Astrocyte of the cerebellum (primary cell): ENCODE measurements at regions not wholly inside any gene's neighbourhood (a gene's known extent, or its start where the extent isn't known, plus 50 kb on each side); places are given as distances from the start of the nearest gene placed in this dataset.
A peak's percentile ranks its signal among the peaks of the same experiment; 100 is the strongest.

Experiments
- DNase-seq: peaks from one replicate; pipeline ENCODE4 v3.0.0-alpha.2; 2011; ENCODE audit warnings: low read depth
- H3K4me3 ChIP-seq: 2 replicates; pipeline ENCODE4 v1.5.1; 2011; ENCODE audit warnings: mild to moderate bottlenecking, low read depth, low read length, moderate library complexity
- in situ Hi-C: cut with HindIII; loops from 2 replicates; pipeline ENCODE4 v1.10.0; 2017; ENCODE audit warnings: low sequenced_read_pairs
- TF ChIP-seq, protein P1 (sequence below): IDR thresholded peaks from 2 replicates; pipeline ENCODE4 v1.5.1; 2012; ENCODE audit warnings: low read length, low read depth, moderate library complexity, mild to moderate bottlenecking; ENCODE audit errors: missing control alignments

DNA sequence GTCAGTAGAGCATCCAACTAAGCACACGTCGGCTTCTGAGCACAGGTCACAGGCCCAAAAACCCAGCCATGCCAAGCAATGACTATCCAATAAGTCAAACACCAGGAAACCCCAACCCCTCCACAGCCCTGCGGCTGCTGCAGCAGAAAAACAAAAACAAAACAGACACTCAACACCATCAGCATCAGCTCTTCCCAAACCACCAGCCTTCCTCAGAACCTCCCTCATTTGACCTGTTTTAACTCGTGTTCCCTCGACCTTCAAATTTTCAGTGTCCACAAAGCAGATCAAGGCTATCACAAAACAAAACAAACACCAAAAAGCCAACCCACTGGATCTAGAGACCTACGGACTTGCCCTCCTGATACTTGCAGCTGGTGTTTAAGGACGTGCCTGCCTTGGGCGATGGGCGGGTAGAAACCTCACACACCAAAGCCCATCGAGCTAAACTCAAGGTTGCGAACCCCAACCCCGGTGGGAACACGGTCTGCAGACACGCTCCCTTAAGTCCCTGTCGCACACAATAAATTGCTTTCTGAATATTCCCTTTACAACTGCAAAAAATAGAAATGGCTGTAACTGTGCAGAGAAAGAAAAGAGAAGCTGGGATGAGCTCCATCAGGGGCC, 247.1 kb upstream of the ANKRD55 start:
- DNase-seq, result no peak
- TF ChIP-seq, protein P1, sequence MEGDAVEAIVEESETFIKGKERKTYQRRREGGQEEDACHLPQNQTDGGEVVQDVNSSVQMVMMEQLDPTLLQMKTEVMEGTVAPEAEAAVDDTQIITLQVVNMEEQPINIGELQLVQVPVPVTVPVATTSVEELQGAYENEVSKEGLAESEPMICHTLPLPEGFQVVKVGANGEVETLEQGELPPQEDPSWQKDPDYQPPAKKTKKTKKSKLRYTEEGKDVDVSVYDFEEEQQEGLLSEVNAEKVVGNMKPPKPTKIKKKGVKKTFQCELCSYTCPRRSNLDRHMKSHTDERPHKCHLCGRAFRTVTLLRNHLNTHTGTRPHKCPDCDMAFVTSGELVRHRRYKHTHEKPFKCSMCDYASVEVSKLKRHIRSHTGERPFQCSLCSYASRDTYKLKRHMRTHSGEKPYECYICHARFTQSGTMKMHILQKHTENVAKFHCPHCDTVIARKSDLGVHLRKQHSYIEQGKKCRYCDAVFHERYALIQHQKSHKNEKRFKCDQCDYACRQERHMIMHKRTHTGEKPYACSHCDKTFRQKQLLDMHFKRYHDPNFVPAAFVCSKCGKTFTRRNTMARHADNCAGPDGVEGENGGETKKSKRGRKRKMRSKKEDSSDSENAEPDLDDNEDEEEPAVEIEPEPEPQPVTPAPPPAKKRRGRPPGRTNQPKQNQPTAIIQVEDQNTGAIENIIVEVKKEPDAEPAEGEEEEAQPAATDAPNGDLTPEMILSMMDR, result no peak
- in situ Hi-C loops, result no loop called here
- H3K4me3 ChIP-seq, result peak overlapping the region; percentile 56

DNA sequence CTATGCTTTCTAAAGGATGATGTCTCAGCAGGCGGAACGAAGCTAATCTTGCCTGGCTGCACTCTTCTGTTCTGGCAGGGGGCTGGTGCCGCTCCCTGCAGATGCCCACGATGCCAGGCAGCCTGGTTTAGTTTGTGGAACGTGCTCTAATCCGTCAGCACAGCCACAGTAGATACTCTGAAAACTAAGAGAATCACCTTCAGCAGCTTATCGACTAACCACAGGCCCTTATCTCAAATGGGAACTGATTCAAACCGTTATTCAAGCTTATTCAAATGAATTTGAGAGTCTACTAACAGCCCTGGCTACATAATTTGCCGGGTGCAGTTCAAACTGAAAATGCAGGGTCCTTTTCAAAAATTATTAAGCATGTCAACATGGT, 246.6 kb upstream of the ANKRD55 start:
- TF ChIP-seq, protein P1, result no peak
- DNase-seq, result no peak
- in situ Hi-C loops, result no loop called here
- H3K4me3 ChIP-seq, result no peak overlapping the region

DNA sequence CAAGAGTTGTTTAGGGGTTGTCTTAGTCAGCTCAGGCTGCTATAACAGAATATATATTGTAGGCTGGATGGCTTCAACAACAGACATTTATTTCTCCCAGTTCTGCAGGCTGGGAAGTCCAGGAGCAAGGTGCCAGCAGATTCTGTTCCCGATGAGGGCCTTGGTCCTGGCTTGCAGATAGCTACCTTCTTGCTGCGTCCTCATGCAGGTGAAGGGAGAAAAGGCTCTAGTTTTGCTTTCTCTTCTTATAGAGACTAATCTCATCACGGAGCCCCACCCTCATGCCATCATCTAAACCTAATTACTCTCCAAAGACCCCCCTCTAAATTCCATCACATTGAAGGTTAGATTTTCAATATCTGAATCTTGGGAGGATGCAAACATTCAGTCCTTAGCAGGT, 246.0 kb upstream of the ANKRD55 start:
- no peak overlapping the region for H3K4me3 ChIP-seq
- TF ChIP-seq, protein P1, result no peak
- in situ Hi-C loops, result no loop called here
- DNase-seq, result no peak

DNA sequence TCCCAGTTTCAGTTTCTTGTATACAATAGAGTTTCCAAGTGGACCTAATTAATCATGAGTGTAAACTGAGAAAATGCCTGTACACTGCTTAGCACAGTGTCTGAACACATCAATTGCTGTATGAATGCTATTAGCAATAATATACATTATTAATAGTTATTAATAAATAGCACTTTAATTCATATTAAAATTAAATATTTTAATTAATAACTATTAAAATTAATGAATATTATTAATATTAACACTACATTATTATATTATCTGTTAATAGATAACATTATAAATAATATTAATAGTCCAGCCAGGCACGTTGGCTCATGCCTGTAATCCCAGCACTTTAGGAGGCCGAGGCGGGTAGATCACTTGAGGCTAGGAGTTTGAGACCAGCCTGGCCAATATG, 244.9 kb upstream of the ANKRD55 start:
- DNase-seq, result no peak
- in situ Hi-C loops, result no loop called here
- TF ChIP-seq, protein P1, result no peak
- no peak overlapping the region for H3K4me3 ChIP-seq

DNA sequence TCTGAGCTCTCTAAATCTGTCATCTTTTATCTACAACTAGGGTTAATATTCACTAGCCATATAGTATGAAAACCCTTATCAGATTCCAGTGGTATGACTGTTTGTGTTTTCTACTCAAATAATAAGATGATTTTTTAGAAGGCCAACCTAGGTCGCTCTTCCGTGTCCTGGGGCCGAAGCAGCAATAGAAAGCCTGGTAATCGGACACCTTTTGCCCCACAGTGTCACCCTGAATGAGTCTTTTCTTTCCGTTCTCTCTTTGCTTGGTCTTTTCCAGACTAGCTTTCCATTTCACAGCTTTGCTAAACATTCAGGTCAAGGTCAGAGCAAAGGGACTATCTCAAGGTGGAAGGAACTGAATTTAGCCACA, 243.3 kb upstream of the ANKRD55 start:
- no peak for DNase-seq
- TF ChIP-seq, protein P1, result no peak
- in situ Hi-C loops, result no loop called here
- no peak overlapping the region for H3K4me3 ChIP-seq

DNA sequence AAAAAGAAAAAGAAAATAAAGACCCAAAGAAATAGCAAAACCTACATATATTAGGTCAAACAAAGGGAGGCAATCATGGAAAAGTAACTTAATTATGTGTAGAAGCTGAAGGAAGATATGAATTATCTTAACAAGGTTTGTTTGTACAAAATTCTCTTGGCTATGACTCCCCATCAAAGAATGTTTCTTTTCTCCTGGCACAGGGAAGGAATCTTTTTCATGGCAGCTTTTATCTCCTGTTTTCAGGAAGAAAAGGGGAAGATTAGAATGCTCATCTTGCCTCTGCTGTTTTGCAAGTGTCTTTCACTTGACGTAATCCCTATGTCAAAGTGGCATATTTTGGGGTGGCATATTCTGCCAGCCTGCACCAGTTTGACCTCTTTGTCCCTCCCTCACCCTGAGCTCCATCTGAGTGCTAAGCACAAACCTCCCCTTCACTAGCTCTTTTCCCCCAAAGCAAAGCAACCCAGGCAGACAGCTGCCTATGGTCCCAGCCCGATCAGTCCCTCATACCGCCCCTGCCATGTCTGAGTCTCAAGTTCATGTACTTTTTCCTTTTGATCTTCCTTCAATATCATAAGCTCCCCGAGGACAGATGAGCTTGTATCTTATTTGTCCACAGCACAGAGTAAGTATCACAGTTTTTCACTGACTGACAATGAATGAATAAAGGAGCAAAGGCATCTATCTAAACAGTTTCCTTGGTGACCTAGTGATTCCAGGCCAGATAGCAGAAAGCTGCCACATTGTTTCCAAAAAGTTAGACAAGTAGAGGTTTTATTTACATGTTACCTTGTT, 242.8 kb upstream of the ANKRD55 start:
- DNase-seq, result no peak
- TF ChIP-seq, protein P1, result no peak
- in situ Hi-C loops, result no loop called here
- no peak overlapping the region for H3K4me3 ChIP-seq
